Calu3 (cell line): ENCODE measurements at regions not wholly inside any gene's neighbourhood (a gene's known extent, or its start where the extent isn't known, plus 50 kb on each side); places are given as distances from the start of the nearest gene placed in this dataset.

Experiments used
- BruUV-seq: library from RNA; stranded (reverse); fragments of 400-500 nt; replicated peaks from 2 replicates; lab custom pipeline; 2021; lab: Mats Ljungman, UMichigan
- CTCF ChIA-PET: fragments of 300-600 bp; sonication (Branson Sonifier 250); formaldehyde crosslinking; loops from one replicate; lab custom pipeline; 2022; ENCODE audit warnings: antibody characterized with exemption; lab: Charles Lee
- DNase-seq: peaks from one replicate; pipeline ENCODE4 v3.0.0; 2022
- H3K27ac Mint-ChIP-seq: one replicate; pipeline ENCODE4 v1.8.0; 2022; ENCODE audit warnings: mixed read lengths; ENCODE audit not compliant: unreplicated experiment
- H3K27me3 Mint-ChIP-seq: one replicate; pipeline ENCODE4 v1.8.0; 2022; ENCODE audit warnings: mixed read lengths; ENCODE audit not compliant: unreplicated experiment
- H3K36me3 Mint-ChIP-seq: one replicate; pipeline ENCODE4 v1.8.0; 2022; ENCODE audit warnings: mild to moderate bottlenecking, moderate library complexity, mixed read lengths; ENCODE audit not compliant: insufficient read depth, unreplicated experiment
- H3K4me1 Mint-ChIP-seq: one replicate; pipeline ENCODE4 v1.8.0; 2022; ENCODE audit warnings: mild to moderate bottlenecking, low read depth, mixed read lengths; ENCODE audit not compliant: unreplicated experiment
- H3K4me3 Mint-ChIP-seq: one replicate; pipeline ENCODE4 v1.8.0; 2022; ENCODE audit warnings: mild to moderate bottlenecking, low read depth, moderate library complexity, mixed read lengths; ENCODE audit not compliant: unreplicated experiment
- H3K9me3 Mint-ChIP-seq: one replicate; pipeline ENCODE4 v1.8.0; 2022; ENCODE audit warnings: low read depth, mixed read lengths; ENCODE audit not compliant: unreplicated experiment
- CTCF ChIP-seq: fragments of 200-600 bp; IDR thresholded peaks from one replicate; pipeline ENCODE4 v1.8.0; 2022; ENCODE audit warnings: antibody characterized with exemption; ENCODE audit not compliant: unreplicated experiment
- intact Hi-C: fragments of 100-400 bp; cut with micrococcal nuclease; formaldehyde crosslinking; loops from one replicate; pipeline ENCODE4 v1.10.0; 2022; ENCODE audit not compliant: unreplicated experiment

- BruUV-seq: no TSS peak
- no peak for TF ChIP-seq CTCF
- intact Hi-C loops: loop anchor here (1.0 to 2.0 kb wide), 2 partner anchors 44 to 47 kb away; no protein-coding TSS in a partner anchor
- Mint-ChIP-seq H3K36me3 (peaks cover 4% of the 10 kb centered on the region), H3K4me1 (peaks cover 31% of the 10 kb centered on the region), H3K4me3 (no peak overlapping the region), H3K9me3 (peaks cover 3% of the 10 kb centered on the region), H3K27me3 (no peaks in the 10 kb centered on the region), H3K27ac (peak overlapping the region; percentile 70)
- no peak for DNase-seq
- CTCF ChIA-PET: no interaction called here
These were observed 223.5 kb upstream of the DAB2 start for GRCh38 chr5:39648085-39648847.

- CTCF ChIA-PET: interaction anchor here (0.6 kb wide), 1 partner anchor 1615 kb away, joined by 4 read pairs; no protein-coding TSS in a partner anchor
- Mint-ChIP-seq H3K4me3 (no peak overlapping the region), H3K4me1 (no peaks in the 10 kb centered on the region), H3K36me3 (no peaks in the 10 kb centered on the region), H3K27me3 (no peaks in the 10 kb centered on the region), H3K27ac (no peak overlapping the region), H3K9me3 (peaks cover 5% of the 10 kb centered on the region)
- no peak for TF ChIP-seq CTCF
- intact Hi-C loops: no loop called here
- DNase-seq: no peak
- no TSS peak for BruUV-seq
These were observed 215.8 kb upstream of the DAB2 start for GRCh38 chr5:39640552-39640951.

GRCh38 chr5:39639618-39640089, 214.9 kb upstream of the DAB2 start:
- Mint-ChIP-seq H3K4me1 (no peaks in the 10 kb centered on the region), H3K9me3 (peaks cover 5% of the 10 kb centered on the region), H3K27me3 (no peaks in the 10 kb centered on the region), H3K36me3 (no peaks in the 10 kb centered on the region), H3K4me3 (no peak overlapping the region), H3K27ac (no peak overlapping the region)
- DNase-seq: no peak
- no TSS peak for BruUV-seq
- CTCF ChIA-PET: interaction anchor here (0.6 kb wide), 1 partner anchor 1616 kb away, joined by 4 read pairs; no protein-coding TSS in a partner anchor
- intact Hi-C loops: no loop called here
- TF ChIP-seq CTCF: no peak

GRCh38 chr5:39638813-39639212, 214.0 kb upstream of the DAB2 start:
- no TSS peak for BruUV-seq
- Mint-ChIP-seq H3K27me3 (no peaks in the 10 kb centered on the region), H3K4me3 (no peak overlapping the region), H3K4me1 (no peaks in the 10 kb centered on the region), H3K9me3 (peaks cover 5% of the 10 kb centered on the region), H3K27ac (no peak overlapping the region), H3K36me3 (no peaks in the 10 kb centered on the region)
- TF ChIP-seq CTCF: no peak
- CTCF ChIA-PET: no interaction called here
- no peak for DNase-seq
- intact Hi-C loops: no loop called here
